ENCODE measurements at regions not wholly inside any gene's neighbourhood (a gene's known extent, or its start where the extent isn't known, plus 50 kb on each side); places are given as distances from the start of the nearest gene placed in this dataset.

GRCh38 chr10:129272866-129273650 is 194.0 kb upstream of the MGMT start:
- TF ChIP-seq, protein P1, sequence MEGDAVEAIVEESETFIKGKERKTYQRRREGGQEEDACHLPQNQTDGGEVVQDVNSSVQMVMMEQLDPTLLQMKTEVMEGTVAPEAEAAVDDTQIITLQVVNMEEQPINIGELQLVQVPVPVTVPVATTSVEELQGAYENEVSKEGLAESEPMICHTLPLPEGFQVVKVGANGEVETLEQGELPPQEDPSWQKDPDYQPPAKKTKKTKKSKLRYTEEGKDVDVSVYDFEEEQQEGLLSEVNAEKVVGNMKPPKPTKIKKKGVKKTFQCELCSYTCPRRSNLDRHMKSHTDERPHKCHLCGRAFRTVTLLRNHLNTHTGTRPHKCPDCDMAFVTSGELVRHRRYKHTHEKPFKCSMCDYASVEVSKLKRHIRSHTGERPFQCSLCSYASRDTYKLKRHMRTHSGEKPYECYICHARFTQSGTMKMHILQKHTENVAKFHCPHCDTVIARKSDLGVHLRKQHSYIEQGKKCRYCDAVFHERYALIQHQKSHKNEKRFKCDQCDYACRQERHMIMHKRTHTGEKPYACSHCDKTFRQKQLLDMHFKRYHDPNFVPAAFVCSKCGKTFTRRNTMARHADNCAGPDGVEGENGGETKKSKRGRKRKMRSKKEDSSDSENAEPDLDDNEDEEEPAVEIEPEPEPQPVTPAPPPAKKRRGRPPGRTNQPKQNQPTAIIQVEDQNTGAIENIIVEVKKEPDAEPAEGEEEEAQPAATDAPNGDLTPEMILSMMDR (IDR thresholded peaks at IDR 0.05; ENCODE audit: extremely low read depth, missing control alignments), result no peak
- DNase-seq (ENCODE audit: low spot score), result no peak

- DNase-seq (ENCODE audit: low spot score), result no peak
- TF ChIP-seq, protein P1 (IDR thresholded peaks at IDR 0.05; ENCODE audit: extremely low read depth, missing control alignments), result no peak
Measured at GRCh38 chr10:129273860-129274259, 193.2 kb upstream of the MGMT start.

- no peak for DNase-seq (ENCODE audit: low spot score)
- TF ChIP-seq, protein P1 (IDR thresholded peaks at IDR 0.05; ENCODE audit: extremely low read depth, missing control alignments), result no peak
Measured at GRCh38 chr10:129274748-129275474, 192.1 kb upstream of the MGMT start.

DNA sequence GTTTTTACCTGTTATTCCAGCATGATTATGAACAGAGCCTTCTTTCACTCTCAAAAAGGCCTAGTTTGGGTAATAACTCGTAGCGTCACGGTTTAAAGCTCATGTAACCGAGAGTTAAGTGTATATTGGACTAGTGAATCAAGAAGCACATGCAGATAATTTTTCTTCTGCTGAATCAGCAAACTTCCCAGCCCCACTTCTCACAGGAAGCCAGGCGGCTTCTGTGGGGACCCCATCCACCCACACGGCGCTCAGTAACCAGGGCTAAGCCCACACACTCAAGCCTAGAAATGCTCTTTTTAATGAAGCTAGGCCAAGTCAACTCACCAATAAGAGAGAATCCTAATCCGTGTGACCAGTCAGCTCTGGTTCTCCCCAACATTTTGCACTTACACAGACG is 191.2 kb upstream of the MGMT start:
- no peak for DNase-seq (ENCODE audit: low spot score)
- TF ChIP-seq, protein P1 (IDR thresholded peaks at IDR 0.05; ENCODE audit: extremely low read depth, missing control alignments), result no peak

DNA sequence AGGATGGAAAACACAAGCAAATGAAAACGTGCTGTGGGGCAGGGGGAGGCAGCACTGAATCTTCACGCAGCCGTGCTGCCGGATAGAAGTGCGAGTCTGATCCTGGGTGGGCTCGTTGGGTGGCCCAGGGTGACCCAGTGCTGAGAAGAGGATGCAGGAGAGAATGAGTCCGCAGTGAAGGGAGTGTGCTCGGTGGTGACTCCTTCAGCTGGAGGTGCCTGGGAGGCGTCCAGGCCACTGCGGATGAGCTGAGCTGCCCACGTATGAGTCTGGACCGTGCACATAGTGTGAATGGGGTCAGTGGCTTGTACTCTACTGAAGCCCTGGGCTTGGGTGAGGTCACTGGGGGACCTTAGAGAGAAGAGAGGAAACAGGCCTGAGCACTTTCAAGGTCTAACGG is 190.0 kb upstream of the MGMT start:
- no peak for DNase-seq (ENCODE audit: low spot score)
- TF ChIP-seq, protein P1 (IDR thresholded peaks at IDR 0.05; ENCODE audit: extremely low read depth, missing control alignments), result no peak

DNA sequence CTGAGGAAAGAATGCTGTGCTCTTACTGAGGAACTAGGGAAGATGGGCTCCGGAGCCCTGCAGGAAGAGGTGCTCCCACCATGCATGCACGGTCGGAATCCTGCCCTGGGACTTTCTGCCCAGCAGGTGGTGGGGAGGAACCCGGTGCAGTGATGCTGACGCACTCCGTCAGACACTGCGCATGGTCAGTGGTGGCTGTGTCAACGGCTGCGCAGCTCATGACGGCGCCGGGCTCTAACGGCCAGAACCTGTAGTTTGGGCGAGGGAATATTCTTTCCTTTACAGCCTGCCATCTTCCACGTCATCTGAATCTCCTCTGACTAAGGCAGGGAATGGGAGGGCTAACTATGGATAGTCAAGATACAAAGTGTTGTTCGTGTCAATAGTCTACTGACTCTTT is 189.2 kb upstream of the MGMT start:
- DNase-seq (ENCODE audit: low spot score), result no peak

GRCh38 chr10:129278686-129279085 is 188.4 kb upstream of the MGMT start:
- TF ChIP-seq, protein P1 (IDR thresholded peaks at IDR 0.05; ENCODE audit: extremely low read depth, missing control alignments), result no peak
- no peak for DNase-seq (ENCODE audit: low spot score)

More for the DNA sequence above, 189.2 kb upstream of the MGMT start:
- TF ChIP-seq, protein P1 (IDR thresholded peaks at IDR 0.05; ENCODE audit: extremely low read depth, missing control alignments), result no peak
